ENCODE measurements at regions not wholly inside any gene's neighbourhood (a gene's known extent, or its start where the extent isn't known, plus 50 kb on each side); places are given as distances from the start of the nearest gene placed in this dataset.
"Not testable (repeated sequence)": the region's sequence is repeated elsewhere in the genome, so short reads cannot be mapped to it uniquely, and the experiment has no call there.

DNA sequence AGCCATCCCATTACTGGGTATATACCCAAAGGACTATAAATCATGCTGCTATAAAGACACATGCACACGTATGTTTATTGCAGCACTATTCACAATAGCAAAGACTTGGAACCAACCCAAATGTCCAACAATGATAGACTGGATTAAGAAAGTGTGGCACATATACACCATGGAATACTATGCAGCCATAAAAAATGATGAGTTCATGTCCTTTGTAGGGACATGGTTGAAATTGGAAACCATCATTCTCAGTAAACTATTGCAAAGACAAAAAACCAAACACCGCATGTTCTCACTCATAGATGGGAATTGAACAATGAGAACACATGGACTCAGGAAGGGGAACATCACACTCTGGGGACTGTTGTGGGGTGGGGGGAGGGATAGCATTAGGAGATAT lies 85.7 kb upstream of the PPP2R5C start:
- H3K9me3 ChIP-seq (ENCODE audit: insufficient read depth in 2 of 2, low read depth in 1 of 2, low read length in 1 of 2); H3K4me3 ChIP-seq (ENCODE audit: extremely low read depth in 1 of 4, insufficient read depth in 2 of 4, low read depth in 3 of 4, low read length in 4 of 4); H3K23ac ChIP-seq (ENCODE audit: insufficient read length); H3K36me3 ChIP-seq (ENCODE audit: control insufficient read depth in 2 of 4, insufficient read depth in 4 of 4, low read length in 3 of 4); H3K23me2 ChIP-seq (ENCODE audit: low read depth, low read length); H2BK120ac ChIP-seq (replicated peaks; ENCODE audit: low read depth, low read length); H3K4ac ChIP-seq (replicated peaks; ENCODE audit: insufficient read length, low read depth, low read length); FAIRE-seq; H4K8ac ChIP-seq (ENCODE audit: extremely low read depth, insufficient read depth, low read length); H3K4me2 ChIP-seq (ENCODE audit: insufficient read depth in 1 of 2, low read depth in 2 of 2, low read length in 2 of 2); H3K9ac ChIP-seq (replicated peaks in 1 of 4; ENCODE audit: extremely low read depth in 1 of 4, low read depth in 3 of 4, low read length in 3 of 4); H3K56ac ChIP-seq (replicated peaks; ENCODE audit: insufficient read length, low read depth, low read length); H3K79me2 ChIP-seq (ENCODE audit: control insufficient read depth in 1 of 2, insufficient read depth in 2 of 2, low read length in 2 of 2); H2BK15ac ChIP-seq (ENCODE audit: low read length); H3K27ac ChIP-seq (ENCODE audit: low read depth, low read length); H3K79me1 ChIP-seq (ENCODE audit: low read depth, low read length); H2AK5ac ChIP-seq (ENCODE audit: low read depth, low read length); H3K4me1 ChIP-seq (replicated peaks in 1 of 4; ENCODE audit: control insufficient read depth in 3 of 4, insufficient read depth in 4 of 4, low read length in 3 of 4); H2AFZ ChIP-seq (ENCODE audit: low read length); H3K18ac ChIP-seq (ENCODE audit: extremely low read depth, low read length); H4K91ac ChIP-seq (replicated peaks; ENCODE audit: insufficient read length, low read length); POLR2A ChIA-PET (ENCODE audit: partially characterized antibody); H3K14ac ChIP-seq (ENCODE audit: insufficient read length); CTCF ChIA-PET (ENCODE audit: partially characterized antibody); H2BK5ac ChIP-seq (ENCODE audit: low read depth, low read length); DNase-seq (ENCODE audit: low read depth in 1 of 2, low spot score in 2 of 2); H2BK20ac ChIP-seq (ENCODE audit: low read length); H4K5ac ChIP-seq (ENCODE audit: insufficient read length, low read depth, low read length); H2BK12ac ChIP-seq (ENCODE audit: low read depth, low read length); H4K20me1 ChIP-seq (replicated peaks in 1 of 2; ENCODE audit: control insufficient read depth in 1 of 2, insufficient read depth in 2 of 2, low read length in 2 of 2); H3K27me3 ChIP-seq (replicated peaks in 1 of 4; ENCODE audit: control insufficient read depth in 3 of 4, extremely low read depth in 1 of 4, insufficient read depth in 3 of 4, low read length in 3 of 4): not testable (repeated sequence)
- 83% methylated on average over 1 of the region's 2 CpGs; no CpG with 5 or more reads in 1 of the 2 experiments for WGBS, 2 experiments (ENCODE audit: extremely low coverage in 1 of 2, insufficient coverage in 1 of 2, insufficient read length in 1 of 2, insufficient replicate concordance in 2 of 2, low coverage in 1 of 2, low lambda C conversion rate in 2 of 2, missing lambda C conversion rate in 1 of 2)

- H3K4ac ChIP-seq (replicated peaks; ENCODE audit: insufficient read length, low read depth, low read length); H3K4me3 ChIP-seq (ENCODE audit: extremely low read depth in 1 of 4, insufficient read depth in 2 of 4, low read depth in 3 of 4, low read length in 4 of 4); H2AK5ac ChIP-seq (ENCODE audit: low read depth, low read length); H2AFZ ChIP-seq (ENCODE audit: low read length); H2BK12ac ChIP-seq (ENCODE audit: low read depth, low read length); H4K91ac ChIP-seq (replicated peaks; ENCODE audit: insufficient read length, low read length); H4K8ac ChIP-seq (ENCODE audit: extremely low read depth, insufficient read depth, low read length); POLR2A ChIA-PET (ENCODE audit: partially characterized antibody); H3K4me1 ChIP-seq (replicated peaks in 1 of 4; ENCODE audit: control insufficient read depth in 3 of 4, insufficient read depth in 4 of 4, low read length in 3 of 4); H3K23ac ChIP-seq (ENCODE audit: insufficient read length); H3K4me2 ChIP-seq (ENCODE audit: insufficient read depth in 1 of 2, low read depth in 2 of 2, low read length in 2 of 2); H2BK20ac ChIP-seq (ENCODE audit: low read length); H3K27me3 ChIP-seq (replicated peaks in 1 of 4; ENCODE audit: control insufficient read depth in 3 of 4, extremely low read depth in 1 of 4, insufficient read depth in 3 of 4, low read length in 3 of 4); H3K27ac ChIP-seq (ENCODE audit: low read depth, low read length); H3K9ac ChIP-seq (replicated peaks in 1 of 4; ENCODE audit: extremely low read depth in 1 of 4, low read depth in 3 of 4, low read length in 3 of 4); H3K56ac ChIP-seq (replicated peaks; ENCODE audit: insufficient read length, low read depth, low read length); H3K79me2 ChIP-seq (ENCODE audit: control insufficient read depth in 1 of 2, insufficient read depth in 2 of 2, low read length in 2 of 2); H3K18ac ChIP-seq (ENCODE audit: extremely low read depth, low read length); H2BK15ac ChIP-seq (ENCODE audit: low read length); H3K36me3 ChIP-seq (ENCODE audit: control insufficient read depth in 2 of 4, insufficient read depth in 4 of 4, low read length in 3 of 4); H3K23me2 ChIP-seq (ENCODE audit: low read depth, low read length); CTCF ChIA-PET (ENCODE audit: partially characterized antibody); DNase-seq (ENCODE audit: low read depth in 1 of 2, low spot score in 2 of 2); H2BK120ac ChIP-seq (replicated peaks; ENCODE audit: low read depth, low read length); H3K14ac ChIP-seq (ENCODE audit: insufficient read length); H2BK5ac ChIP-seq (ENCODE audit: low read depth, low read length); H3K9me3 ChIP-seq (ENCODE audit: insufficient read depth in 2 of 2, low read depth in 1 of 2, low read length in 1 of 2); H4K5ac ChIP-seq (ENCODE audit: insufficient read length, low read depth, low read length); H4K20me1 ChIP-seq (replicated peaks in 1 of 2; ENCODE audit: control insufficient read depth in 1 of 2, insufficient read depth in 2 of 2, low read length in 2 of 2); FAIRE-seq; H3K79me1 ChIP-seq (ENCODE audit: low read depth, low read length): not testable (repeated sequence)
- 92% methylated on average over 11 of the region's 11 CpGs; no CpG with 5 or more reads in 1 of the 2 experiments for WGBS, 2 experiments (ENCODE audit: extremely low coverage in 1 of 2, insufficient coverage in 1 of 2, insufficient read length in 1 of 2, insufficient replicate concordance in 2 of 2, low coverage in 1 of 2, low lambda C conversion rate in 2 of 2, missing lambda C conversion rate in 1 of 2)
Measured at GRCh38 chr14:101677912-101678327, 83.6 kb upstream of the PPP2R5C start.
